ENCODE measurements at regions not wholly inside any gene's neighbourhood (a gene's known extent, or its start where the extent isn't known, plus 50 kb on each side); places are given as distances from the start of the nearest gene placed in this dataset.
"Not testable (repeated sequence)": the region's sequence is repeated elsewhere in the genome, so short reads cannot be mapped to it uniquely, and the experiment has no call there.

GRCh38 chr9:102941868-102942267, 53.3 kb upstream of the CYLC2 start:
- no peak for DNase-seq (ENCODE audit: low spot score)

GRCh38 chr9:102922526-102922925, 72.6 kb upstream of the CYLC2 start:
- DNase-seq (ENCODE audit: low spot score): no peak

- DNase-seq (ENCODE audit: low spot score): no peak
Measured at GRCh38 chr9:102911185-102911584, 83.9 kb upstream of the CYLC2 start.

- not testable (repeated sequence) for DNase-seq (ENCODE audit: low spot score)
Measured at GRCh38 chr9:102905795-102906194, 89.3 kb upstream of the CYLC2 start.

- no peak for DNase-seq (ENCODE audit: low spot score)
Measured at GRCh38 chr9:102892025-102892424, 103.1 kb upstream of the CYLC2 start.

- not testable (repeated sequence) for DNase-seq (ENCODE audit: low spot score)
Measured at GRCh38 chr9:102888747-102889146, 106.4 kb upstream of the CYLC2 start.

- DNase-seq (ENCODE audit: low spot score): no peak
Measured at GRCh38 chr9:102875687-102876086, 119.4 kb upstream of the CYLC2 start.

GRCh38 chr9:102867488-102867887, 127.6 kb upstream of the CYLC2 start:
- DNase-seq (ENCODE audit: low spot score): no peak

- no peak for DNase-seq (ENCODE audit: low spot score)
Measured at GRCh38 chr9:102862478-102862877, 132.7 kb upstream of the CYLC2 start.

- DNase-seq (ENCODE audit: low spot score): no peak
Measured at GRCh38 chr9:102855641-102856040, 139.5 kb upstream of the CYLC2 start.

- no peak for DNase-seq (ENCODE audit: low spot score)
Measured at GRCh38 chr9:102845827-102846371, 149.2 kb upstream of the CYLC2 start.

GRCh38 chr9:102844716-102845115, 150.4 kb upstream of the CYLC2 start:
- DNase-seq (ENCODE audit: low spot score): no peak

GRCh38 chr9:102842423-102842822, 152.7 kb upstream of the CYLC2 start:
- no peak for DNase-seq (ENCODE audit: low spot score)

GRCh38 chr9:102841376-102841775, 153.8 kb upstream of the CYLC2 start:
- DNase-seq (ENCODE audit: low spot score): no peak

GRCh38 chr9:102840335-102840734, 154.8 kb upstream of the CYLC2 start:
- DNase-seq (ENCODE audit: low spot score): no peak

GRCh38 chr9:102832814-102833213, 162.3 kb upstream of the CYLC2 start:
- DNase-seq (ENCODE audit: low spot score): no peak

GRCh38 chr9:102796244-102796643, 198.9 kb upstream of the CYLC2 start:
- no peak for DNase-seq (ENCODE audit: low spot score)

GRCh38 chr9:102795532-102795931, 199.6 kb upstream of the CYLC2 start:
- DNase-seq (ENCODE audit: low spot score): no peak

- DNase-seq (ENCODE audit: low spot score): no peak
Measured at GRCh38 chr9:102779356-102779755, 215.8 kb upstream of the CYLC2 start.

- DNase-seq (ENCODE audit: low spot score): no peak
Measured at GRCh38 chr9:102778746-102779145, 216.4 kb upstream of the CYLC2 start.

GRCh38 chr9:102770704-102771103, 224.4 kb upstream of the CYLC2 start:
- DNase-seq (ENCODE audit: low spot score): no peak

- no peak for DNase-seq (ENCODE audit: low spot score)
Measured at GRCh38 chr9:102769307-102769706, 225.8 kb upstream of the CYLC2 start.

GRCh38 chr9:102768002-102768401, 227.1 kb upstream of the CYLC2 start:
- DNase-seq (ENCODE audit: low spot score): no peak

- DNase-seq (ENCODE audit: low spot score): no peak
Measured at GRCh38 chr9:102767076-102767475, 228.1 kb upstream of the CYLC2 start.

- DNase-seq (ENCODE audit: low spot score): no peak
Measured at GRCh38 chr9:102740578-102740977, 254.6 kb upstream of the CYLC2 start.
